RWPE2 (cell line): ENCODE measurements at regions not wholly inside any gene's neighbourhood (a gene's known extent, or its start where the extent isn't known, plus 50 kb on each side); places are given as distances from the start of the nearest gene placed in this dataset.

Source experiments
- ATAC-seq: fragments of 200-7000 bp; cut with Tn5 transposase; 3 replicates; pipeline ENCODE4 v1.9.1; 2021; ENCODE audit warnings: low read depth
- DNase-seq: peaks from one replicate; pipeline ENCODE4 v3.0.0-alpha.2; 2020; ENCODE audit warnings: low spot score
- H3K27ac ChIP-seq: fragments of 450-650 bp; 2 replicates; pipeline ENCODE4 v1.5.1; 2017; ENCODE audit warnings: mild to moderate bottlenecking; ENCODE audit not compliant: poor library complexity, severe bottlenecking
- H3K27me3 ChIP-seq: fragments of 250-450 bp; sonication (Bioruptor Pico); 2 replicates; pipeline ENCODE4 v1.5.1; 2021; ENCODE audit warnings: mild to moderate bottlenecking, moderate library complexity; ENCODE audit not compliant: insufficient read depth, poor library complexity, severe bottlenecking
- H3K36me3 ChIP-seq: fragments of 250-450 bp; sonication (Bioruptor Pico); 2 replicates; pipeline ENCODE4 v1.5.1; 2020; ENCODE audit warnings: low read depth, mild to moderate bottlenecking, moderate library complexity
- H3K4me1 ChIP-seq: fragments of 250-450 bp; sonication (Bioruptor Pico); 2 replicates; pipeline ENCODE4 v1.5.1; 2021; ENCODE audit warnings: mild to moderate bottlenecking, moderate library complexity; ENCODE audit not compliant: insufficient read depth, poor library complexity, severe bottlenecking
- H3K4me3 ChIP-seq: fragments of 250-450 bp; sonication (Bioruptor Pico); 2 replicates; pipeline ENCODE4 v1.5.1; 2021; ENCODE audit warnings: mild to moderate bottlenecking, moderate library complexity; ENCODE audit not compliant: severe bottlenecking
- H3K9me3 ChIP-seq: fragments of 250-450 bp; sonication (Bioruptor Pico); 2 replicates; pipeline ENCODE4 v1.5.1; 2021; ENCODE audit warnings: mild to moderate bottlenecking, moderate library complexity; ENCODE audit not compliant: severe bottlenecking
- CTCF ChIP-seq: fragments of 450-650 bp; IDR thresholded peaks from one replicate; pipeline ENCODE4 v1.5.1; 2017; ENCODE audit warnings: mild to moderate bottlenecking, moderate library complexity; ENCODE audit not compliant: poor library complexity, severe bottlenecking

- DNase-seq, result no peak
- no peak for ATAC-seq
- Histone ChIP-seq H3K4me1 (peaks cover 20% of the 10 kb centered on the region), H3K36me3 (no peaks in the 10 kb centered on the region), H3K9me3 (no peaks in the 10 kb centered on the region), H3K4me3 (no peak overlapping the region), H3K27me3 (no peaks in the 10 kb centered on the region), H3K27ac (no peak overlapping the region)
- TF ChIP-seq CTCF, result no peak
Measured at GRCh38 chr14:65231286-65231980, 129.1 kb upstream of the MAX start.

DNA sequence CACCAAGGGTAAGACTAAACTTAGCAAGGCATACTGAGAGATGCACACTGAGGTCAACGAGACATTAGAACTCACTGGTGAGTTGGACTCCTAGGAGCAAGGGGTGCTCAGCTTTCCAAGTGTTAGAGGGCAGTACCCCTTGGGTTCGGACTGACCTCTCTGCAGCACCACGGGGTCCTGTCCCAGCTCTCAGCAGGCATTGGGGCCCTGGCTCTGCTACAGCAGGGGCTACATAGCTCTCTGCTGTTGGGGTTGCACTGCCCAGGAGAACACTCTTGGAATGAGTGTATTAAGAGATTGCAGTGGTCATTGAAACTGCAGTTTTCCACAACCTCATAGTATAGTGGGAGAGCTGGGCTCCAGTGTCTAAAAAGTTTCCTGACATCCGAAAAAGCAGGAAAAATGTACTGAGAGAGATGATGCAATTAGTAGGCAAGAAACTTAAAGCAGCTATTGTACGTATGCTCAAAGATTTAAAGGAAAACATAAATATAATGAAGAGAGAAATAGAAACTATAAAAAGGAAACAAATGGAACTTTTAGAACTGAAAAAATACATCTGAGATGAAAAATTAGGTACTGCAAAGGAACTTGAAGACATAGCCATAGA, 132.5 kb upstream of the MAX start:
- no peak overlapping the region for H3K4me3 ChIP-seq
- no peak for DNase-seq
- no peak for TF ChIP-seq CTCF
- H3K9me3 ChIP-seq, result no peaks in the 10 kb centered on the region
- no peak for ATAC-seq
- no peaks in the 10 kb centered on the region for H3K27me3 ChIP-seq
- peaks cover 45% of the 10 kb centered on the region for H3K4me1 ChIP-seq
- no peak overlapping the region for H3K27ac ChIP-seq
- no peaks in the 10 kb centered on the region for H3K36me3 ChIP-seq

DNA sequence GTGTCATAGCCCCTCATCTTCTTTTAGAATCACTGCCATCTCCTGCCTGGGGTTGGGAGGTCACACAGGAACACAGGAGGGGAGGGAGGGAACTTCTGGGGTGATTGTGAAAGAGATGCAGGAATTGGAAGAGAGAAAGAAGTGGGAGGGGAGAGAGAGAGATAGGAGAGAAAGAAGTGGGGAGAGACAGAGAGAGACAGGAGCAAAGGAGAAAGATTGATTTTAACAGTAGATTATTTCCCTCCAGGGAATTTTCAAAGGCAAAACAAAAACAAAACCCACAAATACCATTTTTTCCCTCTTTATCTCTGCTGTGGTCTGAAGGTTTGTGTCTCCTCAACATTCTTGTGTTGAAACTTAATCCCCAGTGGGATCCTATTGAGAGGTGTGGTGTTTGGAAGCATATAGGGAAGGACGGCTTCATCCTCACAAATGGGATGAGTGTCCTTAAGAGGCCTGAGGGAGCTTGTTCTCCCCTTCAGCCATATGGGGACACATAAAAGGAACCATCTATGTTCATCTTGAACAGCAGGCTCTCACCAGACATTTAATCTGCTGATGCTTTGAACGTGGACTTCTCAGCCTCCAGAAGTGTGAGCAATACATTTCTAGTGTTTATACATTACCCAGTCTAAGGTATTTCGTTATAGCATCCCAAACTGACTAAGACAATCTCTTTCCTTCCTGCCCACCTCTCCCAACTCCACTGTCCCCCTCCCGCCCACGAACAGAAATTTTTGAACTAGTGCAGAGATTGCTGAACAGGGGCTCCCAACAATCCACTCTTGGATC, 134.9 kb upstream of the MAX start:
- Histone ChIP-seq H3K4me3 (no peak overlapping the region), H3K9me3 (no peaks in the 10 kb centered on the region), H3K4me1 (peaks cover 35% of the 10 kb centered on the region), H3K27me3 (no peaks in the 10 kb centered on the region), H3K27ac (peak overlapping the region; percentile 47), H3K36me3 (no peaks in the 10 kb centered on the region)
- ATAC-seq, result no peak
- TF ChIP-seq CTCF, result no peak
- DNase-seq, result no peak

GRCh38 chr14:65237941-65238340, 135.6 kb upstream of the MAX start:
- H3K9me3 ChIP-seq, result no peaks in the 10 kb centered on the region
- TF ChIP-seq CTCF, result no peak
- peak overlapping the region; percentile 47 for H3K27ac ChIP-seq
- no peaks in the 10 kb centered on the region for H3K36me3 ChIP-seq
- peaks cover 35% of the 10 kb centered on the region for H3K4me1 ChIP-seq
- no peak overlapping the region for H3K4me3 ChIP-seq
- no peak for ATAC-seq
- DNase-seq, result no peak
- H3K27me3 ChIP-seq, result no peaks in the 10 kb centered on the region
